ENCODE measurements at regions not wholly inside any gene's neighbourhood (a gene's known extent, or its start where the extent isn't known, plus 50 kb on each side); places are given as distances from the start of the nearest gene placed in this dataset.

DNA sequence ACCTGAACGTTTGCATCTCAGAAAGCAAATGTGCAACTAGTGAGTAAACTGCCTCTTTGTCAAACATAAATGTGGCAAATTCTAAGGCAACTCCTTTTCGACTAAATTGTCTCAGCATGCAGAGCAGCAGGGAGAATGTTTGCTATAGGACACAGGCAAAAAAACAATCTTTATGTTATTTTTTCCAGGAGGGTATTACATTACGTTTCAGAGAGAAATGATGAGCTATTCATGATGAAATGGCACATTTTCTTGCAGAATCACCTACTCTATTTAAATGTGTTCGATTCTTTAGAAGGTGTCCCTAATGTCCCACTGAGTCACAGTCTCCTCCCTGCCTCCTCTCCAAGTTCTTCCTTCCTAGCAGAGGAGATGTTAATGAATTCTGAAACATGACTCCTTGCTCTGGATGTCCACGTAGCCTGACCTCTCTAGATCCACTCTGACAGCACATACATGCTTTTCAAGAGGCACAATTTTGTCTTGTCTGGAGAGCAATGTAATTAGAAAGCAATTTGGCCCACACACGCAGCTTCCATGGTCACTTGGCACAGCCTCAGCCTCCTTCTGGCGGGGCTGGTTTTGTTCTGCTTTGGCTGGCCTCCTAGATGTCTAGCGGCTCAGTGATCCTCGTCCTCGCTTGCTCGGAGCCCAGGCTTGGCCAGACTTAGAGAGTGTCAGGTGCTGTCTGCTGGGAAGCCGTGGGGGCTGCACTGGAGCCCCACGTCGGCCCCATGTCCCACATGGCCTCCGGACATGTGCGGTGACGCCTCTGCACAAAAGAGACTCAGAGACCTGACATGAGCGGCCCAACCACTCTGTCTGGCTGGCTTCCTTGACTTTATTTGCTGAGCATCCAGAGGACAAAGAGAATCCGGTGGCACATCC is 125.7 kb upstream of the ZNF438 start:
- Histone ChIP-seq H3K36me3 (ENCODE audit: low read length) (no peaks in the 10 kb centered on the region), H3K79me2 (ENCODE audit: insufficient read depth, low read length) (no peaks in the 10 kb centered on the region), H3K27ac (ENCODE audit: low read depth, low read length) (no peak overlapping the region), H4K20me1 (ENCODE audit: low read depth, low read length) (no peaks in the 10 kb centered on the region), H3F3A (ENCODE audit: insufficient read depth) (no peaks in the 10 kb centered on the region), H3K9me2 (replicated peaks; ENCODE audit: insufficient read depth, low read length) (no peaks in the 10 kb centered on the region), H3K27me3 (ENCODE audit: low read length) (no peaks in the 10 kb centered on the region), H3K9me3 (ENCODE audit: insufficient read depth, low read length) (no peaks in the 10 kb centered on the region), H2AFZ (ENCODE audit: low read depth, low read length, severe bottlenecking) (no peak overlapping the region), H3K9ac (ENCODE audit: low read length) (no peak overlapping the region), H3K4me2 (ENCODE audit: low read depth, low read length, poor library complexity, severe bottlenecking) (no peak overlapping the region), H3K4me3 (ENCODE audit: insufficient read depth, low read length, poor library complexity, severe bottlenecking) (no peak overlapping the region)
- TF ChIP-seq CTCF (IDR thresholded peaks at IDR 0.05; ENCODE audit: insufficient read depth, low read length, poor library complexity, severe bottlenecking) (no peak), EZH2phosphoT487 (conservative IDR thresholded peaks at IDR 0.05; ENCODE audit: low read length) (no peak)

DNA sequence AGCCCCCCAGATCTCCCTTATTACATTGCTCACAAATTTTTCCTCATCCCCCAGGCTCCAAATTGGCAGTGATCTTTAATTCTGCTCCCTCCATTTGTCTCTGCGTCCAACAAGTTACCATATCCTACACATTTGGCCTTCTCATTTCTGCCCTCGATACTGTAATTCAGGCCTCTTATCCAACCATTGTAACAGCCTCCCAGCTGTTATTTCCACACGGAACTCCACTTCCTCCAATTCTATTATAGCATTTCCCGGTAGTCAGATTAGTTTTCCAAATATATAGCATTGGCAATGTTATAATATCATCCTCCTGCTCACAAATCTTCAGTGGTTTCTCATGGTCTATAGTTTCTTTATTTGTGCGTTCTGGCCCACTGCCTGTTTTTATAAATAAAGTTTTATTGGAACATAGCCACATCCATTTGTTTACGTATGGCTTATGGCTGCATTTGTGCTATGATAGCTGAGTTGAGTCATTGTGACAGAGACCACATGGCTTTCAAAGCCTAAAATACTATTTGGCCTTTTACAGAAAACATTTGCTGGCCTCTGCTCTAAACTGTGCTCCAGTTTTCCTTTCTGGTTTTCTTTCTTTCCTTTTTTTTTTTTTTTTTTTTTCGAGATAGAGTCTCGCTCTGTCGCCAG is 126.5 kb upstream of the ZNF438 start:
- no peaks in the 10 kb centered on the region for H3K9me3 ChIP-seq (ENCODE audit: insufficient read depth, low read length)
- no peaks in the 10 kb centered on the region for H4K20me1 ChIP-seq (ENCODE audit: low read depth, low read length)
- TF ChIP-seq CTCF (IDR thresholded peaks at IDR 0.05; ENCODE audit: insufficient read depth, low read length, poor library complexity, severe bottlenecking) (no peak), EZH2phosphoT487 (conservative IDR thresholded peaks at IDR 0.05; ENCODE audit: low read length) (no peak)
- H3K4me2 ChIP-seq (ENCODE audit: low read depth, low read length, poor library complexity, severe bottlenecking): no peak overlapping the region
- H3F3A ChIP-seq (ENCODE audit: insufficient read depth): no peaks in the 10 kb centered on the region
- H3K27me3 ChIP-seq (ENCODE audit: low read length): no peaks in the 10 kb centered on the region
- H3K36me3 ChIP-seq (ENCODE audit: low read length): no peaks in the 10 kb centered on the region
- no peak overlapping the region for H2AFZ ChIP-seq (ENCODE audit: low read depth, low read length, severe bottlenecking)
- H3K27ac ChIP-seq (ENCODE audit: low read depth, low read length): no peak overlapping the region
- H3K79me2 ChIP-seq (ENCODE audit: insufficient read depth, low read length): no peaks in the 10 kb centered on the region
- H3K9ac ChIP-seq (ENCODE audit: low read length): no peak overlapping the region
- H3K9me2 ChIP-seq (replicated peaks; ENCODE audit: insufficient read depth, low read length): no peaks in the 10 kb centered on the region
- no peak overlapping the region for H3K4me3 ChIP-seq (ENCODE audit: insufficient read depth, low read length, poor library complexity, severe bottlenecking)

DNA sequence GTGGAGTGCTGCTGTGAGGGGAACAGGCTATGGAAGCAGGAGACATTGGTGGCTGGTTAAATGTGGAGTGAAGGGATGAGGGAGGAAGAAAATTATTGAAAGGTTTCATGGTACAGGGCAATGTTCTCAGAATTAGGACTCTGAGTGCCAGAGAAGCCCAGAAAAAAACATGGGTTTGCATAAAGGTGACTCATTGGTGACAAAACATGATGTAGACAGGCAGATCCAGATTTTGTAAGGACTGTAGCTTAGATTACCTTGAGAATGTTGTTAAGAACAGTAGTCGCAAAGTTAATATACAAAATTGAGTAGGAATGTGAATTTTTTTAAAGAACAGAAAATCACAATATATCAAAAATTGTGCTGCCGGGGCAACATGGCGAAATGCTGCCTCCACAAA is 134.9 kb upstream of the ZNF438 start:
- no peak for TF ChIP-seq EZH2phosphoT487 (conservative IDR thresholded peaks at IDR 0.05; ENCODE audit: low read length)
- TF ChIP-seq CTCF (IDR thresholded peaks at IDR 0.05; ENCODE audit: insufficient read depth, low read length, poor library complexity, severe bottlenecking): no peak
- Histone ChIP-seq H3K79me2 (ENCODE audit: insufficient read depth, low read length) (no peaks in the 10 kb centered on the region), H3K27me3 (ENCODE audit: low read length) (no peaks in the 10 kb centered on the region), H3K9me2 (replicated peaks; ENCODE audit: insufficient read depth, low read length) (no peaks in the 10 kb centered on the region), H3K36me3 (ENCODE audit: low read length) (no peaks in the 10 kb centered on the region), H4K20me1 (ENCODE audit: low read depth, low read length) (no peaks in the 10 kb centered on the region), H3K9ac (ENCODE audit: low read length) (no peak overlapping the region), H3K9me3 (ENCODE audit: insufficient read depth, low read length) (peaks cover 7% of the 10 kb centered on the region; the same call in 1 of the 2 replicates), H3K27ac (ENCODE audit: low read depth, low read length) (no peak overlapping the region), H3K4me2 (ENCODE audit: low read depth, low read length, poor library complexity, severe bottlenecking) (no peak overlapping the region), H3K4me3 (ENCODE audit: insufficient read depth, low read length, poor library complexity, severe bottlenecking) (no peak overlapping the region), H2AFZ (ENCODE audit: low read depth, low read length, severe bottlenecking) (no peak overlapping the region), H3F3A (ENCODE audit: insufficient read depth) (no peaks in the 10 kb centered on the region)

All from SU-DHL-6 (cell line).